ENCODE measurements at regions not wholly inside any gene's neighbourhood (a gene's known extent, or its start where the extent isn't known, plus 50 kb on each side); places are given as distances from the start of the nearest gene placed in this dataset.

DNA sequence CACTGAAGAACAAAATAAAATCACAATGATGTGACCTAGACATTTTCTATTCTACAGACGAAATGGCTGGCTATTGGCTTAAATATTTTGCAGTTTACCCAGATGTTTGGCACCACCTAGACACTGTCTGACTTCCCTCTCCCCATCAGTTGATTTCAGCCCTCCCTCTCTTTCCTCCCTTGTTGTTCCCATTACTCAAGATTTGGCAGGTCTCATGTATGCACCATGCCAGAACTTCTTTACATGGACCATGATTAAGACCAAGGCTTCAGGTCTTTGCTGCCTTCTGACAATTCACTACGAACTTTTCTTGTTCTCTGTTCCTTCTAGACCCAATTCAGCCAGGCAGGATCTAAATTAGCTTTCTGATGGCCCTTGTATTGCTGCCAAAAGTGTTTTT, 66.6 kb upstream of the GDNF start:
- DNase-seq: no peak

DNA sequence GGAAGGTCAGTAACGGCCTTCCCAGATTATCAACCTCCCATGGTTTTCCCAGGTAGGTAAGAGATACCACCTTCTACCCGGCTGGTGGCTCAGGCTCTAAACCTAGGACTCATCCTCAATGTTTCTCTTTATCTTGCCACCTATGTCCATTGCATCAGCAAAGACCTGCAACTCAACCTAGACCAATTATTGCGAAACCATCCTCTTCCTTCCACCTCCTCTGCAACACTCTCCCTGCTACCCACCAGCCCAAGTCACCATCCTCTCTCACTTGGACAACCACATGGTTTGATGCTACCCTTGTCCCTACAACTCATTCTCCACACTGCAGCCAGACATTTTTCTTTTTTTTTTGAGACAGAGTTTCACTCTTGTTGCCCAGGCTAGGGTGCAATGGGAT, 65.4 kb upstream of the GDNF start:
- DNase-seq: no peak

DNA sequence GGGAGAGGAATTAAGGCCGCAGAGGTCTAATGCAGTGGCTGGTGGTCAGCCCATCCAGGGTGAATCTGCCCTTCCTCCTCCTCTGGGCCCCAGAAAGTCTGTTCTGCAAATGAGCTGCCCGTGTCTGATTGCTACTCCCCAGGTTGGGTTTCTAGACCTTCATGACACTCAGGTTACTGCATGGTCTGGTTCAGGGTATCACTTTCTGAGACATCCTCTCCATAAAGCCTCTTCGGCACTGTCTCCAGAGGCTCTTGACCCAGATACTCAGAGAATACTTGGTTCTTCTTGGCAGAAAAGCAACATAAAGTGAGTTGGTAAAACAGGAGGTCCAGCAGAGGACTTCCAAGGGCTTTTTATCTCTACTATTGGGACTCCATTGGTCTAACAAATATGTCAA, 62.5 kb upstream of the GDNF start:
- DNase-seq: no peak

DNA sequence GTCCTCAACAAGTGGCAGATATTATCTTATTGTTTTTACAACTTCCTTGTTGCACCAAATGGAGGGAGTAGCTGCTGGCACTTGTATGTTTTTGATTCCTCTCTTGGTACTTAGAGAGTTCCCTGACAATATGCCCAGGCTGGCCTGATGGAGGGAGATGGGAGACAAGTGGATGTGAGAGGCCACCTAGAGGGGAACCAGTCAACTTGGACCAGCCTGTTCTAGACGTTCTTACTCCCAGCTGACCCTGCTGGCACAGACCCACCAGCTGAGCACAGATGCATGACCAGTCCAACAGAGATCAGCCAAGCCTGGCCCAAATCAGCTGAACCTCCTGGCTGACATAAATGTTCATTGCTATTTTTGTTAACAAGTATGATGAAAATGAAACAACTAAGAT, 60.9 kb upstream of the GDNF start:
- no peak for DNase-seq

DNA sequence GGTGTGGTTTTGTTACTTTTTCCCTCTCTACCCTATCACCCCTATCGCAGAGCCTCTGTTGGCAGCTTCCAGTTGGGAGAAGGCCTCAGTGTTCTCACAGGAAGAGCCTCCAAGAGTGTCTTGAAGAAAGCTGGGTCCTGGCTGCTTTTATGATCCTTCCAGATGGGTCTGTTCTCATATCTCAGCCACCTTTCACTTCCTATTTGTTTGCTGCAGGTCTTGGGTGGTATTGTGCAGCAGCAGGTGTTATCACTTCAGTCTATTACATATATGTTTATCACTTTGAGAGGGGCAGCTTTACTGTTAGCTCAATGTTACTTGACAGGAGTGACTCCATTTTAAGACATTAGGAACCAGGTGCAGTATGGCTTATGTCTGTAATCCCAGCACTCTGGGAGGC, 59.2 kb upstream of the GDNF start:
- no peak for DNase-seq

DNA sequence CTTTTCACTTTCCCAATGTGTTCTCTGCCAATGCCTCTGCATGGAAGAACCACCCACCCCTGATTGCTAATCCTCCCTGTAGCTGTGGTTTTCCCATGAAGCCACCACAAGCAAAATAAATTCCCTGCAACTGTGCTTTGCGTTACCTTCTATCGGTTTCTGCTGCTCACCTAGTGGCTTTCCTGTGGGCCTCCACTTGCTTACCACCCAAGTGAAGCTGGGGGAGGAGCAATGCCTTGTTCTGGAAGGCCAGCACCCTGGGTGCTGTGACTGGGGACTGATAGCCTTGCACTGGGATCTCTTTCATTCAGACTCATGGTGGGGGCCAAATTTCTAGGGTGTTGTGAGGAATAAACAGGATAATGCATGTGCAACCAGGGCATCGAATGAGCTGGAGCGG, 56.3 kb upstream of the GDNF start:
- DNase-seq: no peak

DNA sequence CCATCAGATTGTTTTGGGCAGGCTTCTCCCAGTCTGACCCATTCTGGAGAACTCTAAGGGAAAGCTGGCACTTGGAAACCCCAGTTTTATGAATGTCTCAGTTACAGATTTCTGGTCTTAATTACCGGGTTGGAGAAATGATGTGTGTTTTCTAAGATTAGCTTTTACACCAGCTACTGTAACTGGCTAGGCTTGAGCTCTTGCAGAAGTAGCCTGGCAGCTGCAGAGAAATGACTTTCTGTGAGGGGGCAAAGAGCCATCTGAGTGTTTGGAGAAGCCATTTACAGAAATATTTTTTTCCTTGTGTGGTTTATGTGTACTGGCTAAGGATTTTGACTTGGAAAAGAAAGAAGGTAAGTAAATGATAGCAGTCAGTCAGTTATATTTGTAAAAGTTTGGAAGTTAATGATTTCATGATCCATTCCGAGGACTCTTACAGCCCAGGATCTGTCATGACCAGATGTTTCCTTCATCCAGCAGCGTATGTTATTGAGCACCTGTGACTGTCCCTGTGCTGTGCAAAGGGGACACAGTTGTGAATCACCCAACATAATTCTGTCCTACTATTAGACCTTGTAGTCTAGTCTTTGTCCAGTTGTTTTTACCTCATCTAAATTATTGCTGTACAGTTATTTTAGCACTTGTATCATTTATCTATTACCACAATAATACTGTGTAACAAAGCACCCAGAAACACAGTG, 53.7 kb upstream of the GDNF start:
- no peak for DNase-seq

DNA sequence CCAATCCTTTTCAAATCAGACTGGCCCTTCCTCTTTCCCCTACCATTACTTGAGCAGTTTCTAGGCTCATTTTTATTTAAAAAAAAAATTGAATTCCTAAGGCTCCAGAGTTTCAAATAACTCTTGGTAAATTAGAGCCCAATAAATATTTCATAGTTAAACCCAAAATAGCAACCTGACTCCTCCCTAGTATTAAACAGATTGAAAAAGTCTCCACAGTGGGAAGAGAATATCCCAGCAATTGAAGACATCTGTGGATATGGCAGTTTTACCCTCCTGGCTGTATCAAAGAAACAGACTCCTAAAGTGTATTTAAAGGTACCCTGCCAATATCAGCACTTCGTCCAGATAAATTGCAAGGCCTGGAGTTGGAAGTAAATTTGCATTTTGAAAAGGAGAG, 52.7 kb upstream of the GDNF start:
- DNase-seq: no peak

DNA sequence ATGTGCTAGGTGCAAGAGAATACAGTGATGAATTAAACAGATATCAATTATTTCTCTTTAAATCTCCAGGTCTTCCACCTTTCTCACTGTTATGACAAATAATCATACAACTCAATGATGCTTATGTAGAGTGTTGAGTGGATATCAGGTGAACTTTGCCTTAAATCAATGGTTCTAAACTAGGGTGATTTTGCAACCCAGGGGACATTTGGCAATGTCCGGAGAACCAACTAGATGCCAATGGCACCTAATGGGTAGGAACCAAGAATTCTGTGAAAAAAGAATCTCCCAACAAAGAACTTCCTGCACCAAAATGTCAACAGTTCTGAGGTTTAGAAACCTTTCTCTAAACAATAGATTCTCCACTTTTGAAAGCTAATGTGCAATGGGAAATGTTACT, 52.0 kb upstream of the GDNF start:
- DNase-seq: no peak

DNA sequence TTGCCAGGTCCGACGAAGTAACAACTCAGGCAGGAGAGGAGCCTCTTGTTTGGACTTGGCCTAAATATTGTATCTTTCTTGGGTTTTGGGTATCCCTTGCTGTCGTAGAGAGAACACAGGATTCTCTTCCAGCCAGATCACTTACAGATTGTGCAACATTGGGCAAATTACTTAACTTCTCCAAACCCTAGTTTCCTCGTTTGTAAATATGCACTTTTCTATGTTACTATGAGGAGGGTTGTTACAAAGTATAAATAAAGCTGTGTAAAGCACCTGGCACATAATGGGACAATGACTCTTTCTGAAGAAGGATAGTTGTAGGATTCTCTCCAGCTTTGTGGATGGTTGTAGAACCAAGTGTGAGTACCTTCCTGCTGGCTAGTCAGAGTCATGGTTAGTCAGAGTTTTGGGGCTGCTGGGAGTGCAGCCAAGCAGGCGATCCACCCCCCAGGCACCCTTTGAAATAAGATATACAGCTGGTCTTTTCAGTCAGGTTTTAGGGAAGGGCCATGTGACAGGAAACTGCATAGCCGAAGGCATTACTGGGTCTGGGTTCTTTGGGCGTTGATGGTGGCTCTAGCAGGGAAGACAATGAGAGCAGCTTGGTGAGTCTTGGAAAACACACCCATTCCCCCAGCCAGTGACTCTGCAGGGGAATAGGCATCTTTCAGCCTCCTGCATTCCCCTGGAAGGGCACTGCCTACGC, 49.9 kb upstream of the GDNF start:
- DNase-seq: no peak
